ENCODE measurements at regions not wholly inside any gene's neighbourhood (a gene's known extent, or its start where the extent isn't known, plus 50 kb on each side); places are given as distances from the start of the nearest gene placed in this dataset.

GRCh38 chr10:81386817-81387216 is 488.2 kb upstream of the NRG3 start:
- Histone ChIP-seq H2BK15ac (ENCODE audit: low read depth, low read length) (no peak overlapping the region), H2AK5ac (ENCODE audit: low read depth, low read length) (no peak overlapping the region), H3K23ac (ENCODE audit: low read depth, low read length) (no peak overlapping the region), H3K4me2 (ENCODE audit: low read depth, low read length) (no peak overlapping the region), H3K4me3 (ENCODE audit: insufficient read depth, low read depth, low read length) (no peak overlapping the region), H4K91ac (ENCODE audit: insufficient read depth, low read depth, low read length) (no peak overlapping the region), H4K20me1 (ENCODE audit: insufficient read depth, low read length) (no peaks in the 10 kb centered on the region), H2BK5ac (ENCODE audit: low read depth, low read length, poor library complexity, severe bottlenecking) (no peak overlapping the region), H3K56ac (ENCODE audit: extremely low read depth, insufficient read depth, low read length) (no peak overlapping the region), H3K27me3 (ENCODE audit: control insufficient read depth, insufficient read depth, low read length) (no peaks in the 10 kb centered on the region), H3K14ac (replicated peaks; ENCODE audit: low read depth, low read length) (no peak overlapping the region), H4K5ac (ENCODE audit: low read depth, low read length) (no peak overlapping the region), H4K8ac (ENCODE audit: low read depth in 2 of 2, low read length in 2 of 2) (no peak overlapping the region), H3K36me3 (ENCODE audit: control insufficient read depth, insufficient read depth, low read length) (no peaks in the 10 kb centered on the region), H3K9ac (ENCODE audit: low read depth, low read length) (no peak overlapping the region), H3K4ac (ENCODE audit: low read depth, low read length) (no peak overlapping the region), H2AFZ (replicated peaks; ENCODE audit: low read length, poor library complexity) (no peak overlapping the region), H3K4me1 (ENCODE audit: control insufficient read depth, insufficient read depth, low read length) (no peaks in the 10 kb centered on the region), H2BK120ac (ENCODE audit: low read depth, low read length) (no peak overlapping the region), H3K9me3 (ENCODE audit: control insufficient read depth, insufficient read depth, low read length) (peaks cover 4% of the 10 kb centered on the region; the same call in 1 of the 2 replicates), H2BK20ac (ENCODE audit: low read depth, low read length) (no peak overlapping the region), H3K18ac (ENCODE audit: low read depth, low read length) (no peak overlapping the region), H3K9me1 (ENCODE audit: insufficient read depth, low read length) (no peaks in the 10 kb centered on the region), H2AK9ac (replicated peaks; ENCODE audit: low read depth, low read length, poor library complexity) (no peak overlapping the region), H3K79me1 (ENCODE audit: low read depth in 1 of 2, low read length in 2 of 2) (no peaks in the 10 kb centered on the region), H3K27ac (ENCODE audit: insufficient read depth, low read length) (no peak overlapping the region)
- in situ Hi-C loops (cut with MboI; ENCODE audit: low sequenced_read_pairs): no loop called here
- TF ChIP-seq BHLHE40 (IDR thresholded peaks at IDR 0.05; ENCODE audit: low read depth, low read length): no peak
- TF ChIP-seq CHD1 (IDR thresholded peaks at IDR 0.05; ENCODE audit: low read depth, low read length): no peak
- no peak for TF ChIP-seq ELK1 (IDR thresholded peaks at IDR 0.05; ENCODE audit: borderline replicate concordance, low read depth, low read length)
- no peak for TF ChIP-seq RAD21 (IDR thresholded peaks at IDR 0.05; ENCODE audit: low read length)
- no peak for TF ChIP-seq MAFK (IDR thresholded peaks at IDR 0.05; ENCODE audit: low read depth, low read length)
- no peak for TF ChIP-seq POLR2A (IDR thresholded peaks at IDR 0.05; ENCODE audit: low read depth, low read length)
- TF ChIP-seq RFX5 (IDR thresholded peaks at IDR 0.05; ENCODE audit: low read depth, low read length): no peak
- no peak for TF ChIP-seq MAZ (IDR thresholded peaks at IDR 0.05; ENCODE audit: borderline replicate concordance, low read depth, low read length)
- TF ChIP-seq NFE2L2 (IDR thresholded peaks at IDR 0.05; ENCODE audit: low read depth, low read length): no peak
- TF ChIP-seq FOS (IDR thresholded peaks at IDR 0.05; ENCODE audit: low read depth, low read length): no peak
- no peak for TF ChIP-seq SMC3 (IDR thresholded peaks at IDR 0.05; ENCODE audit: low read depth, low read length)
- TF ChIP-seq CTCF (conservative IDR thresholded peaks at IDR 0.05; ENCODE audit: low read depth, low read length): no peak
- no peak for TF ChIP-seq MXI1 (IDR thresholded peaks at IDR 0.05; ENCODE audit: borderline replicate concordance, low read depth, low read length)
- no peak for TF ChIP-seq CEBPB (IDR thresholded peaks at IDR 0.05; ENCODE audit: low read depth, low read length)
- TF ChIP-seq USF2 (IDR thresholded peaks at IDR 0.05; ENCODE audit: low read depth, low read length): no peak
- no peak for TF ChIP-seq RCOR1 (IDR thresholded peaks at IDR 0.05; ENCODE audit: insufficient replicate concordance, low read length)
- dilution Hi-C loops (cut with HindIII; ENCODE audit: low sequenced_read_pairs, unreplicated experiment): no loop called here
- BruUV-seq (replicated peaks): no TSS peak
- no peak for DNase-seq
- intact Hi-C loops (cut with micrococcal nuclease): no loop called here
- ATAC-seq (ENCODE audit: low read depth): no peak
- WGBS, 2 experiments (ENCODE audit: extremely low coverage in 2 of 2, insufficient read length in 1 of 2): 67% methylated on average over 2 of the region's 3 CpGs; no CpG with 5 or more reads in 1 of the 2 experiments
- ChIA-PET CTCF (no interaction called here), POLR2A (ENCODE audit: unreplicated experiment) (interaction anchor here (0.6 kb wide), 1 partner anchor 73 kb away, joined by 4 read pairs; no protein-coding TSS in a partner anchor)

All from IMR-90 (cell line).